OCI-LY3 (cell line): ENCODE measurements at regions not wholly inside any gene's neighbourhood (a gene's known extent, or its start where the extent isn't known, plus 50 kb on each side); places are given as distances from the start of the nearest gene placed in this dataset.

Experiments
- CTCF ChIP-seq: fragments of 200-600, 300-600 bp; sonication (generic); IDR thresholded peaks from 2 replicates; pipeline ENCODE4 v1.5.1; 2014; ENCODE audit warnings: antibody characterized with exemption, low read length, low read depth
- EZH2phosphoT487 ChIP-seq: fragments of 200-600 bp; shearing (Covaris generic); IDR thresholded peaks from 2 replicates; pipeline ENCODE4 v1.6.1; 2018; ENCODE audit warnings: antibody characterized with exemption, mixed run types, low read depth

GRCh38 chr10:31721096-31721495, 207.5 kb downstream of the ARHGAP12 start:
- no peak for TF ChIP-seq CTCF
- no peak for TF ChIP-seq EZH2phosphoT487
